LNCaP clone FGC (cell line): ENCODE measurements at regions not wholly inside any gene's neighbourhood (a gene's known extent, or its start where the extent isn't known, plus 50 kb on each side); places are given as distances from the start of the nearest gene placed in this dataset.

Source experiments
- DNase-seq: peaks from one replicate; pipeline ENCODE4 v3.0.0-alpha.2; 2011; ENCODE audit warnings: low read depth
- H3K4me3 ChIP-seq: 2 replicates; pipeline ENCODE4 v1.5.1; 2011; ENCODE audit warnings: mild to moderate bottlenecking, low read depth, low read length, control low read depth
- CTCF ChIP-seq: IDR thresholded peaks from 2 replicates; pipeline ENCODE4 v1.5.1; 2012; ENCODE audit warnings: mild to moderate bottlenecking; ENCODE audit not compliant: control insufficient read depth, insufficient read depth; ENCODE audit errors: extremely low read depth

GRCh38 chr3:165523801-165524200 is 313.4 kb downstream of the BCHE start:
- TF ChIP-seq CTCF, result no peak
- no peak for DNase-seq
- no peak overlapping the region for H3K4me3 ChIP-seq

- no peak overlapping the region for H3K4me3 ChIP-seq
- no peak for TF ChIP-seq CTCF
- no peak for DNase-seq
Observed at GRCh38 chr3:165522386-165522785, 314.8 kb downstream of the BCHE start.

DNA sequence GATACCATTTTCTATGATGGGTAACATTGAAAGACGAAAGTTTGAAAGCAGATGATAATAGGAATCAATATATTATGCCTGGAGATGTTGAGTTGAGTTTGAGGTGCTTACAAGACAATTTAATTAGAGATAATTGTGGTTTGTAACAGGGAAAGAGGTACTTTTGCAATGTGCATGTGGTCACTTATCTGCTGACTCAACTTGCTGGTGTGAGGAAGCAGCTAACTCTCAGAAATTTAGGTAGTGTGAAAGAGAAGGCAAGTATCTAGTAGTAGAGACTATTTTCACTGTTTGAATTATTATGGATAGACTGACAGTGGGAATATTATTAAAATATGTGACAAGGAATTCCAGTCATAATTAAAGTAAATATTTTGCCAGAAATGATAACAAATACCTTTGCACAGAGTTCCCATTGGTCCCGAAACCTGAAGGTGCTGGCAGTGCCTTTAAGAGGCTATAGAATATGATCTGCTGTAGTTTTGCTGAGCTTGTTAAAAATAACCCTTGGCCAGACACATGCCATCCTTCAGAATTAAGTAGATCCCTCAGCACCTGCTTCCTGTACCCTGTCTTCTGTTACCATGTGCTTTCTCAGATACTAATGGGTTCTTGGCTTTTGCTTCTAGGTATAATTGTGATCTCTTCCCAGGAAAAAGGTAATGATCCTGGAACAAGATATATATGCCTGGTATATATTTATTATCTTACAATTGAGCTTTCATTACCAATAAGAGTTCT is 315.9 kb downstream of the BCHE start:
- no peak for TF ChIP-seq CTCF
- H3K4me3 ChIP-seq, result no peak overlapping the region
- DNase-seq, result no peak

DNA sequence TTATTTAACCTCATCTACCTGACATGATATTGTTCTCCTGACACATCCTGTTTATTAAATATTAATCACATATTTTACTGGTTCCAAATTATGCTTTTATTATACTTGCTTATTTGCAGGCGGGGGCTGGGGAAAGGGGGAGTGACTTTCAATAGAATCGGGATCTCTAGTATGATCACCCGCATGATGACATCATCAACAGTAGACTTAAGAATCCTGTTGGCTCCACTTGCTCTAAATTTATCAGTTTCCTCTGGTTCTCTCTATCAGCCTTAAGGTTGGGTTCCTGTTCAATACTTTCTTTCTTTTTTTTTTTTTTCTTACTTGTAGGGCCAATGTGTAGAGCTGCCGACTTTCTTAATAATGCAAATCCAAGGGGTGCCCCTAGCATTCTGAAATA is 317.5 kb downstream of the BCHE start:
- no peak for TF ChIP-seq CTCF
- no peak for DNase-seq
- H3K4me3 ChIP-seq, result no peak overlapping the region

- DNase-seq, result no peak
- no peak for TF ChIP-seq CTCF
- H3K4me3 ChIP-seq, result no peak overlapping the region
Observed at GRCh38 chr3:165518346-165518745, 318.9 kb downstream of the BCHE start.

GRCh38 chr3:165513715-165514701 is 317.8 kb upstream of the SLITRK3 start:
- TF ChIP-seq CTCF, result no peak
- no peak overlapping the region for H3K4me3 ChIP-seq
- DNase-seq, result no peak
